Hippocampal formation (tissue), 2 donors: ENCODE measurements at regions not wholly inside any gene's neighbourhood (a gene's known extent, or its start where the extent isn't known, plus 50 kb on each side); places are given as distances from the start of the nearest gene placed in this dataset.

Experiments used
- DNase-seq, 2 donors: peaks; one replicate each; lab custom pipeline; 2025; lab: John Stamatoyannopoulos, UW

GRCh38 chr1:22350171-22350923, 101.3 kb upstream of the ZBTB40 start:
- DNase-seq = no peak

- DNase-seq = no peak
These were observed 100.5 kb upstream of the ZBTB40 start for GRCh38 chr1:22350924-22351767.

- no peak for DNase-seq
These were observed 99.9 kb upstream of the ZBTB40 start for GRCh38 chr1:22351768-22352080.

- no peak for DNase-seq
These were observed 99.3 kb upstream of the ZBTB40 start for GRCh38 chr1:22352355-22352754.

GRCh38 chr1:22352896-22353295, 98.8 kb upstream of the ZBTB40 start:
- DNase-seq = no peak

- DNase-seq = no peak
These were observed 92.2 kb upstream of the ZBTB40 start for GRCh38 chr1:22359427-22359826.

- DNase-seq = no peak
These were observed 88.8 kb upstream of the ZBTB40 start for GRCh38 chr1:22362626-22363402.

- DNase-seq = no peak
These were observed 88.0 kb upstream of the ZBTB40 start for GRCh38 chr1:22363403-22364325.

GRCh38 chr1:22364326-22364650, 87.4 kb upstream of the ZBTB40 start:
- no peak for DNase-seq

GRCh38 chr1:22364764-22365163, 86.9 kb upstream of the ZBTB40 start:
- no peak for DNase-seq

GRCh38 chr1:22365331-22366295, 86.0 kb upstream of the ZBTB40 start:
- no peak for DNase-seq

- no peak for DNase-seq
These were observed 85.3 kb upstream of the ZBTB40 start for GRCh38 chr1:22366346-22366745.

GRCh38 chr1:22368125-22368524, 83.5 kb upstream of the ZBTB40 start:
- no peak for DNase-seq

- DNase-seq = no peak
These were observed 82.1 kb upstream of the ZBTB40 start for GRCh38 chr1:22369294-22370189.

GRCh38 chr1:22370190-22370498, 81.5 kb upstream of the ZBTB40 start:
- DNase-seq = no peak

- no peak for DNase-seq
These were observed 80.2 kb upstream of the ZBTB40 start for GRCh38 chr1:22371408-22371807.

GRCh38 chr1:22373252-22373651, 78.4 kb upstream of the ZBTB40 start:
- no peak for DNase-seq

- no peak for DNase-seq
These were observed 77.7 kb upstream of the ZBTB40 start for GRCh38 chr1:22374001-22374400.

- no peak for DNase-seq
These were observed 76.0 kb upstream of the ZBTB40 start for GRCh38 chr1:22375601-22376000.

GRCh38 chr1:22376001-22376400, 75.7 kb upstream of the ZBTB40 start:
- no peak for DNase-seq
